ENCODE measurements at regions not wholly inside any gene's neighbourhood (a gene's known extent, or its start where the extent isn't known, plus 50 kb on each side); places are given as distances from the start of the nearest gene placed in this dataset.
"Not testable (repeated sequence)": the region's sequence is repeated elsewhere in the genome, so short reads cannot be mapped to it uniquely, and the experiment has no call there.

DNA sequence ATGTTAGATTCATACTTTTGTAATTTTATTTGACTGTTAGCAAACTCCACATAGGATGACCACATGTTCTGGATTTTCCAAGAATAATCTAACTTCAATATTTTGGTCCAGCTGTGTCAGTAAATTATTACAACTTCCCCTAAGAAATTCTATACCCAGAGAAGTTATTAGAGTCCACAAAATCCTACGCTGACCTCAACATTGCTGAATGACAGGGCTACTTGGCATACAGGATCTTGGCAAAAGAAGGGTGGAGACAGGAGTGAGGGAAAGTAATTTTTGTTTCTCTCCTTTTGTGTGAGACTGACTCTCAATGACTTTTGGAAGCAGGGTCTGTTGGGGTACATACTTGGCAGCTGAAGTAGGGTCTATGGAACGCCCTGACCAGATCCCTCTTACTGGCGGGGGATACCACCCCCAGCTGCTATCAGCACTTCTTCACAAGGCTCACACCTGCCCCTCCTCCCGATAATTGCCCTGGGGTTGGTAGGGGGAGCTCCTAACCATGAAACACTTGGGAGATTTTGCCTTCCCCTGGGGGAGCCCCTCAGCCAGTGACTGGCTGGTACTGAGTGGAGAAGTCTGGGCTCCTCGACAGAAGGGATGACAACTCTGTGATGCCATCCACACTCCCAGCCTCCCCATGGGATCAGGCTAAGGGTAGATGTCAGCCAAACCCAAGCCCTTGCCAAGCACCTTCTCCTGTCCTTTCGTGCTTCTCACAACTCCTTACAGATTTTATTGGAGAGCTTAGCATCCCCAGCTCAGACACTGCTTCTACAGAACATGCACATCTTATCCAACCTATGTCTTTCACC lies 110.6 kb upstream of the FHL2 start:
- CTCF ChIA-PET, result no interaction called here
- Histone ChIP-seq H3K79me2 (ENCODE audit: low read length) (no peaks in the 10 kb centered on the region), H3K4me3 (ENCODE audit: low read length) (no peak overlapping the region), H3K27ac (ENCODE audit: low read length) (no peak overlapping the region), H4K20me1 (ENCODE audit: low read length) (no peaks in the 10 kb centered on the region), H2AFZ (ENCODE audit: low read length) (no peak overlapping the region), H3K9ac (ENCODE audit: low read length) (no peak overlapping the region), H3F3A (ENCODE audit: low read length, unreplicated experiment) (no peaks in the 10 kb centered on the region), H3K9me3 (ENCODE audit: low read length) (no peaks in the 10 kb centered on the region), H3K27me3 (ENCODE audit: low read length) (no peaks in the 10 kb centered on the region), H3K9me2 (replicated peaks; ENCODE audit: low read length) (no peaks in the 10 kb centered on the region), H3K36me3 (ENCODE audit: low read depth, low read length) (no peaks in the 10 kb centered on the region), H3K4me2 (ENCODE audit: low read length) (no peak overlapping the region), H3K4me1 (ENCODE audit: insufficient read depth, low read length) (peaks cover 11% of the 10 kb centered on the region)
- BruUV-seq (replicated peaks), result no TSS peak
- ATAC-seq (no peak), DNase-seq (no peak)
- intact Hi-C loops (cut with micrococcal nuclease), result loop anchor here (2.0 kb wide), 1 partner anchor 55 kb away; no protein-coding TSS in a partner anchor
- POLR2A ChIA-PET (ENCODE audit: unreplicated experiment), result no interaction called here
- no peak for TF ChIP-seq EZH2 (IDR thresholded peaks at IDR 0.05; ENCODE audit: low read length, unreplicated experiment)
- TF ChIP-seq, protein P1, sequence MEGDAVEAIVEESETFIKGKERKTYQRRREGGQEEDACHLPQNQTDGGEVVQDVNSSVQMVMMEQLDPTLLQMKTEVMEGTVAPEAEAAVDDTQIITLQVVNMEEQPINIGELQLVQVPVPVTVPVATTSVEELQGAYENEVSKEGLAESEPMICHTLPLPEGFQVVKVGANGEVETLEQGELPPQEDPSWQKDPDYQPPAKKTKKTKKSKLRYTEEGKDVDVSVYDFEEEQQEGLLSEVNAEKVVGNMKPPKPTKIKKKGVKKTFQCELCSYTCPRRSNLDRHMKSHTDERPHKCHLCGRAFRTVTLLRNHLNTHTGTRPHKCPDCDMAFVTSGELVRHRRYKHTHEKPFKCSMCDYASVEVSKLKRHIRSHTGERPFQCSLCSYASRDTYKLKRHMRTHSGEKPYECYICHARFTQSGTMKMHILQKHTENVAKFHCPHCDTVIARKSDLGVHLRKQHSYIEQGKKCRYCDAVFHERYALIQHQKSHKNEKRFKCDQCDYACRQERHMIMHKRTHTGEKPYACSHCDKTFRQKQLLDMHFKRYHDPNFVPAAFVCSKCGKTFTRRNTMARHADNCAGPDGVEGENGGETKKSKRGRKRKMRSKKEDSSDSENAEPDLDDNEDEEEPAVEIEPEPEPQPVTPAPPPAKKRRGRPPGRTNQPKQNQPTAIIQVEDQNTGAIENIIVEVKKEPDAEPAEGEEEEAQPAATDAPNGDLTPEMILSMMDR (conservative IDR thresholded peaks at IDR 0.05; ENCODE audit: low read depth, low read length), result no peak
- no peak for TF ChIP-seq EZH2phosphoT487 (IDR thresholded peaks at IDR 0.05; ENCODE audit: borderline replicate concordance, low read length)

- H3K9me2 ChIP-seq (replicated peaks; ENCODE audit: low read length); H3K9ac ChIP-seq (ENCODE audit: low read length); H3K36me3 ChIP-seq (ENCODE audit: low read depth, low read length); H3K9me3 ChIP-seq (ENCODE audit: low read length); H3K79me2 ChIP-seq (ENCODE audit: low read length); BruUV-seq (replicated peaks); CTCF ChIA-PET; H3K27ac ChIP-seq (ENCODE audit: low read length); H3K27me3 ChIP-seq (ENCODE audit: low read length); H4K20me1 ChIP-seq (ENCODE audit: low read length); POLR2A ChIA-PET (ENCODE audit: unreplicated experiment); H3F3A ChIP-seq (ENCODE audit: low read length, unreplicated experiment); intact Hi-C loops (cut with micrococcal nuclease); DNase-seq; H3K4me3 ChIP-seq (ENCODE audit: low read length); H3K4me2 ChIP-seq (ENCODE audit: low read length); ATAC-seq; H2AFZ ChIP-seq (ENCODE audit: low read length): not testable (repeated sequence)
- peaks cover 11% of the 10 kb centered on the region for H3K4me1 ChIP-seq (ENCODE audit: insufficient read depth, low read length)
These were observed 108.0 kb upstream of the FHL2 start for GRCh38 chr2:105506860-105507259.

- H3K27ac ChIP-seq (ENCODE audit: low read length), result no peak overlapping the region
- CTCF ChIA-PET, result no interaction called here
- BruUV-seq (replicated peaks), result no TSS peak
- no peaks in the 10 kb centered on the region for H3K36me3 ChIP-seq (ENCODE audit: low read depth, low read length)
- H3K4me2 ChIP-seq (ENCODE audit: low read length), result no peak overlapping the region
- no peak overlapping the region for H3K4me3 ChIP-seq (ENCODE audit: low read length)
- no peaks in the 10 kb centered on the region for H3K9me3 ChIP-seq (ENCODE audit: low read length)
- no peaks in the 10 kb centered on the region for H3K9me2 ChIP-seq (replicated peaks; ENCODE audit: low read length)
- ATAC-seq, result no peak
- TF ChIP-seq EZH2phosphoT487 (IDR thresholded peaks at IDR 0.05; ENCODE audit: borderline replicate concordance, low read length), result no peak
- TF ChIP-seq EZH2 (IDR thresholded peaks at IDR 0.05; ENCODE audit: low read length, unreplicated experiment), result no peak
- TF ChIP-seq, protein P1 (conservative IDR thresholded peaks at IDR 0.05; ENCODE audit: low read depth, low read length), result no peak
- DNase-seq, result no peak
- H3K4me1 ChIP-seq (ENCODE audit: insufficient read depth, low read length), result no peaks in the 10 kb centered on the region
- no peaks in the 10 kb centered on the region for H3F3A ChIP-seq (ENCODE audit: low read length, unreplicated experiment)
- H3K79me2 ChIP-seq (ENCODE audit: low read length), result no peaks in the 10 kb centered on the region
- H3K9ac ChIP-seq (ENCODE audit: low read length), result no peak overlapping the region
- intact Hi-C loops (cut with micrococcal nuclease), result no loop called here
- no peaks in the 10 kb centered on the region for H3K27me3 ChIP-seq (ENCODE audit: low read length)
- H4K20me1 ChIP-seq (ENCODE audit: low read length), result no peaks in the 10 kb centered on the region
- H2AFZ ChIP-seq (ENCODE audit: low read length), result no peak overlapping the region
- POLR2A ChIA-PET (ENCODE audit: unreplicated experiment), result no interaction called here
These were observed 105.6 kb upstream of the FHL2 start for GRCh38 chr2:105504459-105504858.

All from PC-3 (cell line).